ENCODE measurements at regions not wholly inside any gene's neighbourhood (a gene's known extent, or its start where the extent isn't known, plus 50 kb on each side); places are given as distances from the start of the nearest gene placed in this dataset.

GRCh38 chr2:236472720-236473495 is 96.7 kb upstream of the ACKR3 start:
- TF ChIP-seq, protein P1, sequence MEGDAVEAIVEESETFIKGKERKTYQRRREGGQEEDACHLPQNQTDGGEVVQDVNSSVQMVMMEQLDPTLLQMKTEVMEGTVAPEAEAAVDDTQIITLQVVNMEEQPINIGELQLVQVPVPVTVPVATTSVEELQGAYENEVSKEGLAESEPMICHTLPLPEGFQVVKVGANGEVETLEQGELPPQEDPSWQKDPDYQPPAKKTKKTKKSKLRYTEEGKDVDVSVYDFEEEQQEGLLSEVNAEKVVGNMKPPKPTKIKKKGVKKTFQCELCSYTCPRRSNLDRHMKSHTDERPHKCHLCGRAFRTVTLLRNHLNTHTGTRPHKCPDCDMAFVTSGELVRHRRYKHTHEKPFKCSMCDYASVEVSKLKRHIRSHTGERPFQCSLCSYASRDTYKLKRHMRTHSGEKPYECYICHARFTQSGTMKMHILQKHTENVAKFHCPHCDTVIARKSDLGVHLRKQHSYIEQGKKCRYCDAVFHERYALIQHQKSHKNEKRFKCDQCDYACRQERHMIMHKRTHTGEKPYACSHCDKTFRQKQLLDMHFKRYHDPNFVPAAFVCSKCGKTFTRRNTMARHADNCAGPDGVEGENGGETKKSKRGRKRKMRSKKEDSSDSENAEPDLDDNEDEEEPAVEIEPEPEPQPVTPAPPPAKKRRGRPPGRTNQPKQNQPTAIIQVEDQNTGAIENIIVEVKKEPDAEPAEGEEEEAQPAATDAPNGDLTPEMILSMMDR (IDR thresholded peaks at IDR 0.05; ENCODE audit: insufficient read depth, low read length, poor library complexity, severe bottlenecking): no peak
- TF ChIP-seq EZH2phosphoT487 (conservative IDR thresholded peaks at IDR 0.05; ENCODE audit: low read length): no peak
